OCI-LY7 (cell line): ENCODE measurements at regions not wholly inside any gene's neighbourhood (a gene's known extent, or its start where the extent isn't known, plus 50 kb on each side); places are given as distances from the start of the nearest gene placed in this dataset.

ENCODE experiments used
- BruUV-seq: library from RNA; stranded (reverse); fragments of 400-500 nt; replicated peaks from 2 replicates; lab custom pipeline; 2021; lab: Mats Ljungman, UMichigan
- CTCF ChIA-PET: fragments of 300-600 bp; sonication (Branson Sonifier 250); formaldehyde crosslinking; loops from one replicate; lab custom pipeline; 2022; ENCODE audit warnings: antibody characterized with exemption; ENCODE audit not compliant: unreplicated experiment; lab: Charles Lee
- POLR2A ChIA-PET: fragments of 300-600 bp; sonication (Branson Sonifier 250); formaldehyde crosslinking; loops from one replicate; lab custom pipeline; 2022; ENCODE audit warnings: antibody characterized with exemption; lab: Charles Lee
- DNase-seq: peaks from one replicate; pipeline ENCODE4 v3.0.0-alpha.2; 2015; ENCODE audit warnings: low spot score
- H2AFZ ChIP-seq: fragments of 200-600 bp; sonication (generic), shearing (Covaris generic); 2 replicates; pipeline ENCODE4 v1.6.1; 2014; ENCODE audit warnings: mild to moderate bottlenecking, antibody characterized with exemption, low read length, moderate library complexity
- H3K27ac ChIP-seq: fragments of 200-600 bp; sonication (generic); 2 replicates; pipeline ENCODE4 v1.5.1; 2014; ENCODE audit warnings: mixed run types, low read depth, mild to moderate bottlenecking, moderate library complexity, low read length, inconsistent platforms; ENCODE audit not compliant: poor library complexity, severe bottlenecking
- H3K36me3 ChIP-seq: fragments of 200-600 bp; sonication (generic); 2 replicates; pipeline ENCODE4 v1.6.1; 2014; ENCODE audit warnings: mild to moderate bottlenecking, antibody characterized with exemption, low read length, moderate library complexity, mixed read lengths; ENCODE audit not compliant: insufficient read depth
- H3K4me1 ChIP-seq: fragments of 200-600 bp; sonication (generic); 2 replicates; pipeline ENCODE4 v1.5.1; 2014; ENCODE audit warnings: mild to moderate bottlenecking, low read length; ENCODE audit not compliant: insufficient read depth, poor library complexity, severe bottlenecking
- H3K4me2 ChIP-seq: fragments of 200-600 bp; sonication (generic); 2 replicates; pipeline ENCODE4 v1.6.1; 2014; ENCODE audit warnings: mild to moderate bottlenecking, low read length
- H3K4me3 ChIP-seq: fragments of 200-600 bp; sonication (generic); 2 replicates; pipeline ENCODE4 v1.5.1; 2014; ENCODE audit warnings: mild to moderate bottlenecking, low read depth, low read length; ENCODE audit not compliant: poor library complexity, severe bottlenecking
- H3K79me2 ChIP-seq: fragments of 200-600 bp; sonication (generic); 2 replicates; pipeline ENCODE4 v1.6.1; 2016; ENCODE audit warnings: low read depth, mild to moderate bottlenecking, low read length, moderate library complexity, mixed read lengths; ENCODE audit not compliant: insufficient read depth
- H3K9me2 ChIP-seq: fragments of 200-600 bp; sonication (generic); 2 replicates; pipeline ENCODE4 v1.6.1; 2016; ENCODE audit warnings: mild to moderate bottlenecking, low read length, mixed read lengths; ENCODE audit not compliant: insufficient read depth
- H3K9me3 ChIP-seq: fragments of 200-600 bp; sonication (generic); 2 replicates; pipeline ENCODE4 v1.6.1; 2014; ENCODE audit warnings: mild to moderate bottlenecking, mixed run types, low read length, mixed read lengths
- H4K20me1 ChIP-seq: fragments of 200-600 bp; sonication (generic); 2 replicates; pipeline ENCODE4 v1.6.1; 2014; ENCODE audit warnings: mild to moderate bottlenecking, antibody characterized with exemption, low read length, moderate library complexity, mixed read lengths; ENCODE audit not compliant: insufficient read depth
- EZH2phosphoT487 ChIP-seq: fragments of 200-600 bp; sonication (generic); IDR thresholded peaks from 2 replicates; pipeline ENCODE4 v1.6.1; 2018; ENCODE audit warnings: low read depth, borderline replicate concordance, mild to moderate bottlenecking, mixed run types, antibody characterized with exemption, low read length, moderate library complexity, mixed read lengths
- intact Hi-C: fragments of 100-400 bp; cut with micrococcal nuclease; formaldehyde crosslinking; loops from one replicate; pipeline ENCODE4 v1.10.0; 2022; ENCODE audit not compliant: unreplicated experiment
- TF ChIP-seq, protein P1 (sequence below): fragments of 200-600 bp; sonication (generic); conservative IDR thresholded peaks from 2 replicates; pipeline ENCODE4 v1.5.1; 2014; ENCODE audit warnings: mild to moderate bottlenecking, antibody characterized with exemption, low read length, moderate library complexity, mixed read lengths

DNA sequence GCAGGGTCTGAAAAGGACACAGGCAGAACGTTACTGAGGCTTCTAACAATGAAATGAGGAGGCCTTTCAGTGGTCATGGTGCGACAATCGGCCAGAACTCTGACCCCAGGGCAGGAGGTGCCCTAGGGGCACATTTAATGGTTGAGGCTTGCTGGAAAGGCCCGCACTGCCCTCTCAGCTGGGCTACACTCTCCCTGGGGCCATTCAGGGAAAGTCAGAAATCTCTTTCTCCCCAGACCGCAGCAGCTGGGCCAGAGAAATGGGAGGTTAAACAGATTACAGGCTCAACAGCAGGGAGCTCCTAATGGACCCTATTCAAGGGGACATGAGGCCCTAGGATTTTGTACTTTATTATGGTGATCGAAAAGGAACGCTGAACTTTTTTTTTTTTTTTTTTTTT is 85.6 kb upstream of the FGFR2 start:
- H4K20me1 ChIP-seq = no peaks in the 10 kb centered on the region
- ChIA-PET POLR2A (no interaction called here), CTCF (no interaction called here)
- intact Hi-C loops = no loop called here
- H3K9me2 ChIP-seq = no peaks in the 10 kb centered on the region
- H3K9me3 ChIP-seq = no peaks in the 10 kb centered on the region
- no peaks in the 10 kb centered on the region for H3K36me3 ChIP-seq
- no peak for TF ChIP-seq EZH2phosphoT487
- TF ChIP-seq, protein P1, sequence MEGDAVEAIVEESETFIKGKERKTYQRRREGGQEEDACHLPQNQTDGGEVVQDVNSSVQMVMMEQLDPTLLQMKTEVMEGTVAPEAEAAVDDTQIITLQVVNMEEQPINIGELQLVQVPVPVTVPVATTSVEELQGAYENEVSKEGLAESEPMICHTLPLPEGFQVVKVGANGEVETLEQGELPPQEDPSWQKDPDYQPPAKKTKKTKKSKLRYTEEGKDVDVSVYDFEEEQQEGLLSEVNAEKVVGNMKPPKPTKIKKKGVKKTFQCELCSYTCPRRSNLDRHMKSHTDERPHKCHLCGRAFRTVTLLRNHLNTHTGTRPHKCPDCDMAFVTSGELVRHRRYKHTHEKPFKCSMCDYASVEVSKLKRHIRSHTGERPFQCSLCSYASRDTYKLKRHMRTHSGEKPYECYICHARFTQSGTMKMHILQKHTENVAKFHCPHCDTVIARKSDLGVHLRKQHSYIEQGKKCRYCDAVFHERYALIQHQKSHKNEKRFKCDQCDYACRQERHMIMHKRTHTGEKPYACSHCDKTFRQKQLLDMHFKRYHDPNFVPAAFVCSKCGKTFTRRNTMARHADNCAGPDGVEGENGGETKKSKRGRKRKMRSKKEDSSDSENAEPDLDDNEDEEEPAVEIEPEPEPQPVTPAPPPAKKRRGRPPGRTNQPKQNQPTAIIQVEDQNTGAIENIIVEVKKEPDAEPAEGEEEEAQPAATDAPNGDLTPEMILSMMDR = no peak
- H2AFZ ChIP-seq = no peak overlapping the region
- no peak overlapping the region for H3K27ac ChIP-seq
- no peak for DNase-seq
- no TSS peak for BruUV-seq
- H3K79me2 ChIP-seq = no peaks in the 10 kb centered on the region
- no peak overlapping the region for H3K4me2 ChIP-seq
- H3K4me1 ChIP-seq = no peaks in the 10 kb centered on the region
- H3K4me3 ChIP-seq = no peak overlapping the region

DNA sequence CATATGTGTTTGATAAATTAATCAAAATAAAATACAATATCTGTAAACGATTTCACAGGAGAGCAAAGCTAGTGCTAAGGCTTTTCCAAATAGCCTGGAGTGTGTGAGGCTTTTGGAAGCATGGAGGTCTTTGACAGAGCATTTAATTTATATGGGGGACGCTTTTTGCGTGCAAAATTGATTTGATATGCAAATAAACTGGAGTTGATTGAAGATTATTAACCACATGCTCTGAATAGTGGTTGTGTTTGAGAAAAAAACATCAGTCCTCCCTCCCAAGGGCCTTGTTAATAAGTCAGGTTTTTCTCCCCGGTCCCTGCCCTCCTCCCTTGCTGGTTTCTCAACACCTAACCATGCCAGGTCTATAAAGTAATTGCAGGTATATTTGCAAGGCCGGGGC is 85.1 kb upstream of the FGFR2 start:
- Histone ChIP-seq H3K27ac (no peak overlapping the region), H3K4me2 (no peak overlapping the region), H4K20me1 (no peaks in the 10 kb centered on the region), H3K9me2 (no peaks in the 10 kb centered on the region), H2AFZ (no peak overlapping the region), H3K4me3 (no peak overlapping the region), H3K36me3 (no peaks in the 10 kb centered on the region), H3K4me1 (no peaks in the 10 kb centered on the region), H3K79me2 (no peaks in the 10 kb centered on the region), H3K9me3 (no peaks in the 10 kb centered on the region)
- ChIA-PET CTCF (no interaction called here), POLR2A (no interaction called here)
- intact Hi-C loops = no loop called here
- TF ChIP-seq, protein P1 = no peak
- TF ChIP-seq EZH2phosphoT487 = no peak
- no peak for DNase-seq
- BruUV-seq = no TSS peak

DNA sequence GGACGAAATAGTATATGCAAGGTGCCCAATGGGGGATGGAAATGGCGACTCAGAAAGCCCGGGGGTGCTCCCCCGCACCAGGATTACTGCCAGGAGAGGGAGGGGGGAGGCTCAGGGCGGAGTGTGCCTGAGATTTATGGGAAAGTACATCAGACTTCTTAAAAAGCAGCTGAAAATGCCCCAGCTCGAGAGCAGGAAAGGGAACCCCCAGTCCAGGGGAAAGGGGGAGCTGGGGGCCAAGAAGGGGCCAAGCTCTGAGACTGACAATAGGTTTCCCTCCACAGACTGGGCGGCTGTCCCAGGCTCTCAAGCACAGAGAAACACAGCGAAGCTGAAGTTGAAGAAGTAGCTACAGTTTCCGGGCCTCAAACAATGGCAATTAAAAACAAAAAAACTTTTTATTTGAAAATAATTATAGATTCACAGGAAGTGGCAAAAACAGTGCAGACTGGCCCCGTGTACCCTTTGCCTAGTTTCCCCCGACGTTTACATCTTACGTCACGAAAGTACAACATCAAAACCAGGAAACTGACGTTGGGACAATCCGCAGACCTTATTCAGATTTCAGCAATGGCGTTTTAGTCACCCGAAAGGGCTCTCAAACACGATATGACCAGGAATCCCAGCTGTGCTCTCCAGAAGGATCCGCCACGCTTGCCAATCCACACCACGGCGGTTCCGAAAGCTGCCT is 83.9 kb upstream of the FGFR2 start:
- Histone ChIP-seq H3K27ac (no peak overlapping the region), H4K20me1 (no peaks in the 10 kb centered on the region), H3K9me2 (no peaks in the 10 kb centered on the region), H3K4me1 (no peaks in the 10 kb centered on the region), H3K4me3 (no peak overlapping the region), H3K36me3 (no peaks in the 10 kb centered on the region), H2AFZ (no peak overlapping the region), H3K4me2 (no peak overlapping the region), H3K9me3 (no peaks in the 10 kb centered on the region), H3K79me2 (no peaks in the 10 kb centered on the region)
- BruUV-seq = no TSS peak
- POLR2A ChIA-PET = no interaction called here
- no peak for DNase-seq
- TF ChIP-seq, protein P1 = no peak
- no peak for TF ChIP-seq EZH2phosphoT487
- CTCF ChIA-PET = no interaction called here
- intact Hi-C loops = no loop called here
